ENCODE measurements at regions not wholly inside any gene's neighbourhood (a gene's known extent, or its start where the extent isn't known, plus 50 kb on each side); places are given as distances from the start of the nearest gene placed in this dataset.
"Not testable (repeated sequence)": the region's sequence is repeated elsewhere in the genome, so short reads cannot be mapped to it uniquely, and the experiment has no call there.

DNA sequence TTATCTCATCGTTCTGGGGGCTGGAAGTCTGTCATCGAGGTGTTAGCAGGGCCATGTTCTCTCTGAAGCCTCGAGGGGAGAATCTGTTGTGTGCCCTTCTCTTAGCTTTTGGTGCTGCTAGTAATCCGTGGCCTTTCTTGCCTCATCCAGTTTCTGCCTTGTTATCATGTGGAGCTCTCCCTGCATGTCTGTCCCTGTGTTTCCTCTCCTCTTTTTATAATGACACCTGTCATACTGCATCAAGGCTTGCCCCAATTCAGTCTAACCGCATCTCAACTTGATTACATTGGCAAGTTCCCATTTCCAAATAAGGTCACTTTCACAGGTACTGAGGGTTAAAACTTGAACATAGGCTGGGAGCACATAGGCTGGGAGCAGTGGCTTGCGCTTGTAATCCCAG lies 82.6 kb upstream of the CNIH3 start:
- DNase-seq (ENCODE audit: low read depth, low spot score): no peak

DNA sequence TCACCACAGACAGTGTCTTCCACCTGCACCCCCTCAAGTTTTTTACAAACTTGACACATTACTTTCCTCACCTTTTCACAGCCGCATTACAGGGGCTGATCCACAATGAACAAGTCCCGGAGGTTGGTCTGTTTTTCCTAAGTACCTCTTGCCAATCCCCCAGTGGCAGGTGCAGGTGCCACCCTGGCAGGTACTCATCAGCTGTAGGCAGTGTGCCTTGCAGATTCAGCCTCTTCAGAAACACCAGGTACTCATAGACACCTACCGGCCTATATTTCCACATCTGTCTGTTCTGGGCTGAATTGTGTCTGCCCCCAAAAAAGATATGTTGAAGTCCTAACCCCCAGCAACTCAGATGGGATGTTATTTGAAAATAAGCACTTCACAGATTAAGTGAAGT lies 81.4 kb upstream of the CNIH3 start:
- no peak for DNase-seq (ENCODE audit: low read depth, low spot score)

DNA sequence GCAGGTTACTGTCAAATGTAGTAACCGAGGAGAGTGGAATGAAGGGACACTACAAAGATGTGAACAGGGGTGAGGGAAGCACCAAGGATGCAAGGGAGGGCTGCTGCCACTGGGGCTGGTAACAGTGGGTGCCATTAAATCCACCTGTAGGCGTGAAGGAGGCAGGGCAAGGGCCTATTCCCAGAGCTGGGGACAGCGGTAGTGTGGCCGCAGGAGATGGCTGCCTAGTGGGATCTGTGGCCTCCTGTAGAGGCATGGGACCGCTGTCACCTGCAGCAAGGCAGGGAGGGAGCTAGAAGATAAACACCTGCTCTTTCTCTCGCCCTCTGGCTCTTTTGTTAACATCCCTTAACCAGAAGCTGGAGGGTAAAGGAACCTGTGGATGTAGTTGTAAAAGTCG lies 80.5 kb upstream of the CNIH3 start:
- DNase-seq (ENCODE audit: low read depth, low spot score): no peak

DNA sequence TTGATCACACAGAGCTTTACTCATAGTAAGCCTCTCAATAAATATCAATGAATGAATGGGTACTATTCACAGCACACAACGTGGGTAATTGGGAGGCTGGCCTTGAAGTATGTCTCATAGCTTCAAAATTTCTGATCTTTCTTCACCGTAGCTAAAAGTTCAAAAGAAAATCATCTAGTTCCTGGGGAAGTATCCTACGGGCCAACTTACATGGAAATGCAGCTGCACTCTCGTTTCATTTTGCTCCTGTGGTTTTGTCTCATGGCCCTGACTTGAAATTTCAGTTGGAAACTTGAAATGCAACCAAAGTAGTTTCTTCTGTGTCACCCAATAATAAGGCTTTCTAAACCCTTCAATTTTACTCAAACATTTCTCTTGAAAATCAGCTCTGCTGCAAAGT lies 76.1 kb upstream of the CNIH3 start:
- no peak for DNase-seq (ENCODE audit: low read depth, low spot score)

DNA sequence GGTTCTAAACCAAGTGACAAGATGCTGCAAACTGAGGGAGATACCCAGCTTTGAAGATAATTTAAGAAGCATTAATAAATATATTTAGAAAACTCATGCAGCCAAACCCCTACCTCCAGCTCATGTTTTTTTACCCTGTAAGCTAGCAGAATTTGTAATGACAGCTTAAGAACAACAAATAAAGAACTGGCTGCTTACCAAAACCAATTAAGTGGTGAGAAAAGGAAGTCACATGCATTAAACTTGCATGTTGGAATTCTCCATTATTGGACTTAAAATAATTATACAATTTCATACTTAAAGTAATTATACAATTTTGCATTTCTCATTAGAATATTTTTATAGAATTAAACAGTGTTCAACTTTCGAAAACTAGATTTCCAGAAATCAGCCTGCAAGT lies 75.6 kb upstream of the CNIH3 start:
- no peak for DNase-seq (ENCODE audit: low read depth, low spot score)

DNA sequence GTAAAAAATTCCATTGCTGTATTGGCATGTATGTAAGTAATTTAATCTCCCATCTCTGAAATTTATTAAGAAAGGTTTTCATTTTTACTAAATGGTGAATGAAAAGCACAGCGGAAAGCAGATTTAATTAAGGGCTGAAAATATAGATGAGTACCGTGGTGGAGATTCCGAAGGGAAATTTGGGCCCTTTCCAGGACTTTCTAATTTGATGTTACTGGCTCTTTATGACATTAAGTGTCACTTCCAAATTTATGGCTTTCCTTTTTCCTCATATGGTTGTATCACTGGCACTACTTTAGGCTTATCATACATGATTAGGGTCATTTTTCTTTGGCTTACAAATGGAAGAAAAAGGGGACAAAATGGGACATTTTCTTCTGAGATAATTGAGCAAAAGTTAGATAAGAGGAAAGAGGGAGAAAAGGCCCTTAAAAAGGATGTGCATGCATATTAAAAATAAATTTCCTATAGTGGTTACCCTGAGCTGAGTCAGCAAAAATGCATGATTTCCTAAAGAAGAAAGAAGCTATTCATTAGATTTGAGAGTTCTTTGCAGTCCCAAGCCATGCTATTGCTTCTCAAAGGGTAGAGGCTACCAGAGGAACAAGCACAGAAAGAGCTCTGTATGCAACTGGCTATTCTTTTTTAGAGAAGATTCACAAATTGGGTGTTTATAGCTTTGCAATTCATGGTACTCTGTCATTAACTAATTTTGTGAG lies 74.9 kb upstream of the CNIH3 start:
- DNase-seq (ENCODE audit: low read depth, low spot score): no peak

DNA sequence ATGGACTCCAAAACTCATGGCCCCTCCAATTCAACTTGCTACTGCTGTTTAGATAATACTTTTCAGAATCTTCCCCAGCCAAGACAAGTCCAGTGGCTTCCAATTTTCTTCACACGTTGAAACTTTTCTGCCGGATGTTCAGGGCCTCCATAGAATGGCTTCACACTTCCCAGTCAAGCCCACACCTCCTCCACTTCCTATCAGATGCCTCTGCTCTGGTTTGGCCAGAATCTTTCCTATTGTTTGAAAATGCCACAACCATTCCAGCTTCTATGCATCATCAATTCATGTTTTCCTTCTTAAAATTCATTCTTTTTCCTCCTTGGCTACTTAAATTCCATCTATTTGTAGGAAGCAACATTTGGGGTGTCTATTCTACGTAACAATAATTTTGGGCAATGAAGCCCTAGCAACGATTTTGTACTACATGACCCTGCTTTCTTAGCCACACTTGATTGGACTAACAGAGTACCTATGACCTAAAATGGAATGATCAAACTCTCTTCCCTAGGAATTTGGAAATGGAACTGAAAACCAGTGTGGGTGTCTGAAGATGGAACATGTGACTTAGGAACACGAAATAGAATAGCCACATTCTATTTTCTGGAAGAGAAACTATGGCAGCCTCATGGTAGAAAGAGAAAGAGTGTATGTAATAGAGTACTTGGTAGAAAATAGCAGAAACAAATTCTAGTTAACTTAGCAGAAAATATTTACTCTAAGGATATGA lies 74.1 kb upstream of the CNIH3 start:
- DNase-seq (ENCODE audit: low read depth, low spot score): no peak

DNA sequence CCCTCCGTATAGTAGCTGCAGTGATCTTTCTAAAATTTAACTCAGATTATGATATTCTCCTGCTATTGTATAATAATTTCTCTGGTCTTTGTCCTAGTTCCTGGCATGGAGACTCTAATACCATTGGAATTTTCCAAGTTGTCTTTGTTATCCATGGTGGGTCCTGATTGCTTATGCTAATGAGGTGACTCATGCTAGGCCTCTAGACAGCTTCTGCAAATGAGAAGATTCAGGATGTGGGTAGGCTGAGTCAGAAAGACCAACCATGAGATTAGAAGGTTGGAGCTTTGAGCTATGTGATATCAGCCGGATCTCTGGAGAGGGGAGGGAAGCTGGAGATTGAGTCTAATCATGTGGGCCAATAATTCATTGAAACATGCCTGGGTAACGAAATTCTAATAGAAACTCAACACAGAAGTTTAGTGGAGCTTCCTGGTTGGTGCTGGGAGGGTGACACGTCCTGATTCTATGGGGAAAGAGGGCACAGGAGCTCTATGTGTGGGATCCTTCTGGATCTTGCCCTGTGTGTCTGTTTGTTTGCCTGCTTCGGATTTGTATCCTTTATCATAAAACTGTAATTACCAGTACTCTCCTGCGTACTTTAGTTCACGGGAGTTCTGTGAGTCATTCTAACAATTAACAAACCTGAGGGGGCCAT lies 73.2 kb upstream of the CNIH3 start:
- DNase-seq (ENCODE audit: low read depth, low spot score): no peak

DNA sequence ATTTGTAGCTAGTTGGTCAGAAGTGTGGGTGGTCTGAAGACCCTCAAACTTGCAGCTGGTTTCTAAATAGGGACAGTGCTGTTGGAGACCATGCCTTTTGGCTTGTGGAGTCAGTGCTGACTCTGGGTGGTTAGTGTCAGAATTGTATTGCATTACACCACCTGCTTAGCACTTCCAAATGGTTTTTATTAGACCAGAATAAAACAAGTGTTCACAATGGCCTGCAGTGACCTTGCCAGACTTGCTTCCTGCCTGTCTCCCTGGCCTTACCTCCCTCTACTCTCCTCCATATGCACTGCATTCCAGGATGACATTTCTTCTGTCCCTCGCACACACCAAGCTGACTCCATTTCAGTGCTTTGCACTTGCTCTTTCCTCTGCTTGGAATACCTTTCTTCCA lies 72.7 kb upstream of the CNIH3 start:
- DNase-seq (ENCODE audit: low read depth, low spot score): no peak

DNA sequence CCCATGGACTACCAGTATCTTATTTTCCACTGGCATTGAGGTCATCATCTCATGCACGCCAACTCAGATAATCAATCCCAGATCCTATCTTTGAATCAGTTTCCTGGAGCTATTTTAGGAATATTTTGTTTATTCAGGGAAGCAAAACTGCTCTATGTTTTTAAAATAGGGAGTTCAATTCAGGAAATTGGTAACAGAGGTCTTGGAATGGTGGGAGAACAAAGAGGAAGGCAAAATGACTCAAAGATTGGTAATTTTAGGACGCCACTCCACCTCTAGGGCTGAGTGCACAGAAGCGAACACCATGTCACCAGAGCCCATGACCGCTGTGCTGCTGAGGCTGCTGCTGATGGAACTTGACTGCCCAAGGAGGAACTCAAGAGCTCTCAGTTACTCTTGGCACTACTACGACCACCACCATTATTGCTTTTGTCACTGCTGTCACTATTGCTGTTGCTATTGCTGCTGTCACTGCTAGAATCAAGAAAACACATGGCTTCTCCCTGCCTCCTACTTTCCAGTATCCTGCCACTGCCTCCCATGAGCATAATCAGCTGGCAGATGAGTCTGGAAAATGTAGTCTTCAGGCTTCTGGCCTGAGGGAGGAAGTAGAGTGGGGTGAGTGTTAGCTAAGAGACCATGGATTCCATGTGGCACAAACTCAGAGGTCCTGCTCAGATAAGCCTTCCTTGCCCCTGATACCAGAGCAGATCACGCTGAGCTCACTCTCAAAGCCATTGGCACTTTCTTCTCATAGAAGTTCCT lies 71.6 kb upstream of the CNIH3 start:
- no peak for DNase-seq (ENCODE audit: low read depth, low spot score)

DNA sequence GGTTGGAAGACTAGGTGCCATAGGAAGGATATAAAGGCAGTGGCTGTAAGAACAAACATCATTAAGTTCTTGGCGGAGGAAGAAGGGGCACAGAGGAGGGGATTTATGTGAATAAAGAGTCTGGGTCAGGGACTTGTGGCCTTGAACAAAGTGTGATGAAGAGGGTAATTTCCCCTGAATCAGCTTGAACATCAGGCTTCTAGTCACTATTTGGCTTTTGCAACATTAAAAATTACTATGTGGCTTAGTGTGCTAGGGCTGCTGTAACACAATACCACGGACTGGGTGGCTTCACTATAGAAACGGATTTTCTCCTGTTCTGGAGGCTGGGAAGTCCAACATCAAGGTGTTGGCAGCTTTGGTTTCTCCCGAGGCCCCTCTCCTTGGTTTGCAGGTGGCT lies 70.5 kb upstream of the CNIH3 start:
- no peak for DNase-seq (ENCODE audit: low read depth, low spot score)

DNA sequence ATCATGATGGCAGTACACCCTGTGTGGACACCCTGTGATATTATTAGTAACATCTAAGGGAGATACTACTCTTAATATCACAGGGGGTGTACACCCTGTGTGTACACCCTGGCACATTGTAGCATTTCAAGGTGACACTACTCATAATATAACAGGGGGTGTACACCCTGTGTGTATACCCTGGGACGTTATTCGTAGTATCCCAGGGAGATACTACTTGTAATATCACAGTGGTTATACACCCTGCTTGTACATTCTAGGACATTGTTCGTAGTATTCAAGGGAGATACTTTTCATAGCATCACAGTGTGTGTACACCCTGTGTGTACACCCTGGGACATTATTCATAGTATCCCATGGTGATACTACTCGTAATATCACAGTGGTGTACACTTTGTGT lies 67.4 kb upstream of the CNIH3 start:
- DNase-seq (ENCODE audit: low read depth, low spot score): no peak

DNA sequence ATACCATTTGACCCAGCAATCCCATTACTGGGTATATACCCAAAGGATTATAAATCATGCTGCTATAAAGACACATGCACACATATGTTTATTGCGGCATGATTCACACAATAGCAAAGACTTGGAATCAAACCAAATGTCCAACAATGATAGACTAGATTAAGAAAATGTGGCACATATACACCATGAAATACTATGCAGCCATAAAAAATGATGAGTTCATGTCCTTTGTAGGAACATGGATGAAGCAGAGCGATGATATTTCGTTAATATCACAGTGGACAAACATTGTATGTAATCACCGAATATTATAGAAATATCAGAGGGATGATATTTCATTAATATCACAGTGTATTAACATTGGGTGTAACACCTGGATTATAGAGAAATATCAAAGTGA lies 64.9 kb upstream of the CNIH3 start:
- not testable (repeated sequence) for DNase-seq (ENCODE audit: low read depth, low spot score)

DNA sequence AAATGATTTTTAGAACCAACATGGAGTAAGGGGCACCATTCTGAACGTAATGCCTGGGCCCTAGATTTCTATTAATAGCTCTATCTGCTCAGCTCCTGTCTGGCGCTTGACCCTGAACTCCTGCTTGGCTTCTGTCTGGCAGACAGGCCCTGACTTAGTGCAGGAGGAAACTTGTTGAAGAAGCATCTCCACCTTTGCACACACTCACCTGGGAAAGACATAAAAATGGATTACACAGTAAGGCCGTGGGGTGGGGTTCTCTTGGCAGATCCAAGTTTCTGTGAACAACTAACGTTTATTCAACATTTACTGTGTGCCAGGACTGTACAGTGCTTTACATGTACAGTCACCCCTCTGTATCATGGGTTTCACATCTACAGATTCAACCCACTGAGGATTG lies 62.1 kb upstream of the CNIH3 start:
- no peak for DNase-seq (ENCODE audit: low read depth, low spot score)

DNA sequence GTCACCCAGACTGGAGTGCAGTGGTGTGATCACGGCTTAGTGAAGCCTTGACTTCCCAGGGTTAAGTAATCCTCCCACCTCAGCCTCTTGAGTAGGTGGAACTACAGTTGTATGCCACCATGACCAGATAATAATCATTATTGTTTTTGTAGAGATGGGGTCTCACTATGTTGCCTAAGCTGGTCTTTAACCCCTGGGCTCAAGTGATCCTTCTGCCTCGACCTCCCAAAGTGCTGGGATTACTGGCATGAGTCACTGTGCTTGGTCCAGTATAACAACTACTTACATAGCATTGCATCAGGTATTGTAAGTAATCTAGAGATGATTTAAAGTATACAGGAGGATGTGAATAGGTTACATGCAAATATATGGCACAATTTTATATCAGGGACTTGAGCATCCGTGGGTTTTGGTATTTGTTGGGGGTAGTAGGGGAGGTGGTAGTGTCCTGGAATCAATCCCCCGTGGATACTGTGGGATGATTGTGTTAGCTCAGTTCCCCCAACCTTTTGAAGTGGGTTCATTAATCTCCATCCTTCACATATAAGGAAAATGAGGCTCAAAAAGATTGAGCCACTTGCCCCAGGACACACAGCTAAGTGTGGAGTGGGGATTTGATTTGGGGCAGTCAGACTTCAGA lies 61.4 kb upstream of the CNIH3 start:
- DNase-seq (ENCODE audit: low read depth, low spot score): no peak

DNA sequence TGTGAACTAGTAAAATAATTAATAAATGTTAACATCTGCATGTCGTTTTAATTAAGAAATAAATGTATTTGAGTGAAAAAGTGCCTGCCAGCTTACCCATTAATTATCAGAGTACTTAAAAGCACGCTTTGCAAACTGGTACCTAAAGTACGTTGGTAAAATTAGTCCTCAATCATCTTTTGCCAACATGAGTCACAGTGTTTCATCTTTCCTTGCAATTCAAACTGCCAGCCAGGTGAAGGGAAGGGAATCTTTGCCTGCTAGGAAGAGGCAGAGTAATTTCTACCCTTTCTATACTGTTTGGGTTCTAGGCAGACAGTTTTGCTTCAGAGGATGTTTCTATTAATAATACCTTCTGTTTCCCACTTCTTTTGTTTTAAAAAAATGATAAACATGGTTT lies 57.2 kb upstream of the CNIH3 start:
- no peak for DNase-seq (ENCODE audit: low read depth, low spot score)

DNA sequence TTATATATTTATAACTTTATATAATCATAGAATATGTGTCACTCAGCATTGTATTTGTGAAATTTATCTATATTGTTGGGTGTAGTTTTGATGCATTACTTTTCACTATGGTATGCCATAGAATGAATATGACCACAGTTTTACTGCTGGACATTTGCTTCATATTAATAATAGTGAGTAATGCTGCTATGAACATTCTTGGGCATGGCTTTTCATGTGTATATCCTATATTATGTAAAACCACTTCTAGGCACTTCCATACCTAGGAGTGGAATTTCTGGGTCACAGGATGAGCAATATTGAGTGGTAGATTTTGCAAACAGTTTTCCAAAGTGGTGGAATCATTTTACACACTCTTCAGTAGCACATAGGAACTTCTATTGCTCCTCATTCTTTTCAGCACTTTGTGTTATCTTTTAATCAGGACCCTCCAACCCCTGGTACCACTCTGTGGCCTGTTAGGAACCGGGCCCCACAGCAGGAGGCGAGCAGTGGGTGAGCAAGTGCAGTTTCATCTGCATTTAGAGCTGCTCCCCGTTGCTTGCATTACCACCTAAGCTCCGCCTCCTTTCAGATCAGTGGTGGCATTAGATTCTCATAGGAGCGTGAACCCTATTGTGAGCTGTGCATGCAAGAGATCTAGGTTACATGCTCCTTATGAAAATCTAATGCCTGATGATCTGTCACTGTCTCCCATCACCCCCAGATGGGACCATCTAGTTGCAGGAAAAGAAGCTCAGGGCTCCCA lies 56.0 kb upstream of the CNIH3 start:
- DNase-seq (ENCODE audit: low read depth, low spot score): no peak

DNA sequence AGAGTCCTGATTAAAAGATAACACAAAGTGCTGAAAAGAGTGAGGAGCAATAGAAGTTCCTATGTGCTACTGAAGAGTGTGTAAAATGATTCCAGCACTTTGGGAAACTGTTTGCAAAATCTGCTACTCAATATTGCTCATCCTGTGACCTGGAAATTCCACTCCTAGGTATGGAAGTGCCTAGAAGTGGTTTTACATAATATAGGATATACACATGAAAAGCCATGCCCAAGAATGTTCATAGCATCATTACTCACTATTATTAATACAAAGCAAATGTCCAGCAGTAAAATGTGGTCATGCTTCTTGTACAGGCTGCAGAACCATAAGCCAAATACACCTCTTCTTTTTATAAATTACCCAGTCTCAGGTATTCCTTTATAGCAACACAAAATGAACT lies 53.2 kb upstream of the CNIH3 start:
- not testable (repeated sequence) for DNase-seq (ENCODE audit: low read depth, low spot score)

DNA sequence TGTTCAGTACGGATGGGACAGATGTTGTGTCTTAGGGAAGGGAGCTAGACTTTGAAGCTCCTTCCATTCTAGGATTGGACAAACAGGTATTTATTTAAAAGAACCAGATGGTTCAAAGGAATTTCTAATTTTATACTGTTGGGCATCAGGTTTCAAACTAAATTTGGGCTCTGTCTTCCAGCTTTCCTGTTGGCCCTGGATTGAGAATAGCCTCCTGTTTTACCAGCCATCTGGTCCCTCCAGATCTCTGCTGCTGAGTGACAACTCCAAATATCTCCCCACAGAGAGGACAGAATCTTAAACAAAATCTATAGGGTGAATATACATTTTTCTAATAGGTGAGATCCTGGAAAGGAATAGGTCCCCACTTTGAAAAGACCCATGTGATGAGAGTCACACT lies 52.5 kb upstream of the CNIH3 start:
- DNase-seq (ENCODE audit: low read depth, low spot score): no peak

DNA sequence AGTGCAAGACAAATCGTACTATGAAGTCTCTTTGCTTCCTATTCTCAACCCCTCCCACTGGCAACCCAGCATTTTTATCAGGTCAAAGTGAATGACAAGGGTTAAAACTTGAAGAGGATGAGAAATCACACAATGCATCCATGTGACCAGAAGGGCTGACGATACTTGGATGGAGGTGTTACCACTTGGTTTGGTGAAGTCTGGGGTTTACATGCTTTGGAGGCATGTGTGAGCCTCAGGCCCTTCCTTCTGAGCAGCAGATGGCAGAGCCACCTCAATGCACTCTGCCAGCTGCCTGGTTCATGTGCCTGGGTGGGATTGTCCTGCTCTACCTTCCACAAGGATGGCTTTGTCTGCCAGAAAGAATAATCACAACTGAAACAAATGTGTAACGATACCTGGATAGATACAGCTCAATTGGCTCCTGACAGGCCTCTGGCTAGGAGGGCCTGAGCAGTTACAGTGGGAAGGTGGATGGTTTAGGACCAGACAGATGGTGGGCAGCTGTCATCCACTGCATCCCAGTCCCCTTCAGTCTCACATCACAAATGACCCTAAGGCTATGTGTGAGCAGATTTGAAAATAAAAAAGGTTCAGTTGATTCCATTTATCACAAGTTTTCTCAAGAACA lies 51.5 kb upstream of the CNIH3 start:
- no peak for DNase-seq (ENCODE audit: low read depth, low spot score)

DNA sequence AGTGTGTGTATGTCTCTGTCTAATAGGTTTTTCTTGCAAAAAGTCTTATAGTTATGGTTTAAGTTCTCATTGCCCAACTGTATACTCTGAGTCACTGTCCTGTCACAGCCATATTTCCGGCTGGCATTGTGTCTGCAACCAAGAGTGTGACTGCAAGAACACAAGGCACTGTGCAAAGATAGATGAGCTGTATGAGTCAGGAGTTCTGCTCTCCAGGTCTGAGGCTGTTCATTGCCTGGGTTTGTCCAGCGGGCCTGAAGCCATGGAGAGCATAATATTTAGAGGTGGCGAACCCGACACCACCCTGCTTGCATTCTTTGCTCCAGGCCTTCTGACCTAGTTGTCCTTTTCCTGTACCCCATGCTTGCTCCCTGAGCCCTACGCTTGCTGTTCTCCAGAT lies 50.9 kb upstream of the CNIH3 start:
- no peak for DNase-seq (ENCODE audit: low read depth, low spot score)
